HepG2 (cell line): ENCODE measurements at regions not wholly inside any gene's neighbourhood (a gene's known extent, or its start where the extent isn't known, plus 50 kb on each side); places are given as distances from the start of the nearest gene placed in this dataset.

ENCODE experiments used
- ARHGAP35 ChIP-seq: sonication (generic); formaldehyde crosslinking; IDR thresholded peaks from 2 replicates; pipeline ENCODE4 v1.9.0; 2022; ENCODE audit warnings: mild to moderate bottlenecking, inconsistent platforms, moderate library complexity, missing genetic modification reagents, borderline replicate concordance
- GATA4 ChIP-seq: sonication (generic); IDR thresholded peaks from 2 replicates; pipeline ENCODE4 v1.6.1; 2016; ENCODE audit warnings: antibody characterized with exemption, low read depth, borderline replicate concordance
- KLF15 ChIP-seq: sonication (generic); formaldehyde crosslinking; IDR thresholded peaks from 2 replicates; pipeline ENCODE4 v1.8.1; 2023; ENCODE audit warnings: borderline replicate concordance, mild to moderate bottlenecking, inconsistent platforms, missing genetic modification reagents, mixed read lengths
- NONO ChIP-seq, 2 experiments: fragments of 450-650 bp in 1 of 2; sonication (generic) in 1 of 2; formaldehyde crosslinking in 1 of 2; IDR thresholded peaks in 1 of 2; conservative IDR thresholded peaks in 1 of 2; 2 replicates each; pipeline versions ENCODE4 v1.6.1 to v1.8.0; 2017 to 2022; ENCODE audit warnings: mild to moderate bottlenecking in 1 of 2, missing genetic modification reagents in 1 of 2, moderate library complexity in 1 of 2
- ONECUT2 ChIP-seq: sonication (generic); formaldehyde crosslinking; IDR thresholded peaks from 2 replicates; pipeline ENCODE4 v1.4.0; 2020; ENCODE audit warnings: missing genetic modification reagents
- POGZ ChIP-seq: sonication (generic); formaldehyde crosslinking; IDR thresholded peaks from 2 replicates; pipeline ENCODE4 v1.4.0; 2020; ENCODE audit warnings: mild to moderate bottlenecking, missing genetic modification reagents
- RARG ChIP-seq: sonication (generic); formaldehyde crosslinking; IDR thresholded peaks from 2 replicates; pipeline ENCODE4 v1.4.0; 2020; ENCODE audit warnings: low read depth, mild to moderate bottlenecking, missing genetic modification reagents
- SMAD9 ChIP-seq: sonication (generic); formaldehyde crosslinking; IDR thresholded peaks from 2 replicates; pipeline ENCODE4 v1.5.1; 2020; ENCODE audit warnings: mild to moderate bottlenecking, missing genetic modification reagents
- SMARCC2 ChIP-seq: fragments of 450-650 bp; IDR thresholded peaks from 2 replicates; pipeline ENCODE4 v1.6.1; 2017; ENCODE audit warnings: antibody characterized with exemption, mild to moderate bottlenecking
- SMARCE1 ChIP-seq: fragments of 450-650 bp; IDR thresholded peaks from 2 replicates; pipeline ENCODE4 v1.6.1; 2017; ENCODE audit warnings: borderline replicate concordance
- STAT6 ChIP-seq: sonication (generic); formaldehyde crosslinking; IDR thresholded peaks from 2 replicates; pipeline ENCODE4 v1.4.0; 2020; ENCODE audit warnings: missing genetic modification reagents, mild to moderate bottlenecking, borderline replicate concordance
- TEF ChIP-seq: sonication (generic); formaldehyde crosslinking; IDR thresholded peaks from 2 replicates; pipeline ENCODE4 v1.5.0; 2020; ENCODE audit warnings: missing genetic modification reagents
- TFDP1 ChIP-seq: IDR thresholded peaks from 2 replicates; pipeline ENCODE4 v1.6.1; 2016; ENCODE audit warnings: missing compliant biosample characterization, missing genetic modification reagents, borderline replicate concordance
- ZBTB2 ChIP-seq: sonication (generic); formaldehyde crosslinking; IDR thresholded peaks from 2 replicates; pipeline ENCODE4 v1.8.0; 2022; ENCODE audit warnings: low read depth, missing genetic modification reagents
- ZBTB21 ChIP-seq: sonication (generic); formaldehyde crosslinking; IDR thresholded peaks from 2 replicates; pipeline ENCODE4 v1.4.0; 2020; ENCODE audit warnings: missing genetic modification reagents
- ZEB1 ChIP-seq: IDR thresholded peaks from 2 replicates; pipeline ENCODE4 v1.6.1; 2012; ENCODE audit warnings: mild to moderate bottlenecking, low read depth, inconsistent platforms; ENCODE audit not compliant: insufficient replicate concordance
- ZFP41 ChIP-seq: sonication (generic); formaldehyde crosslinking; IDR thresholded peaks from 2 replicates; pipeline ENCODE4 v1.4.0; 2020; ENCODE audit warnings: mild to moderate bottlenecking, missing genetic modification reagents, borderline replicate concordance
- ZNF20 ChIP-seq: sonication (generic); formaldehyde crosslinking; IDR thresholded peaks from 2 replicates; pipeline ENCODE4 v1.4.0; 2020; ENCODE audit warnings: mild to moderate bottlenecking, moderate library complexity, missing genetic modification reagents
- ZNF224 ChIP-seq: sonication (generic); formaldehyde crosslinking; IDR thresholded peaks from 2 replicates; pipeline ENCODE4 v1.5.0; 2020; ENCODE audit warnings: mild to moderate bottlenecking, missing genetic modification reagents
- ZNF451 ChIP-seq: sonication (generic); formaldehyde crosslinking; IDR thresholded peaks from 2 replicates; pipeline ENCODE4 v1.5.0; 2020; ENCODE audit warnings: mild to moderate bottlenecking, missing genetic modification reagents
- ZNF576 ChIP-seq: sonication (generic); formaldehyde crosslinking; IDR thresholded peaks from 2 replicates; pipeline ENCODE4 v1.4.0; 2020; ENCODE audit warnings: mild to moderate bottlenecking, missing genetic modification reagents
- ZNF790 ChIP-seq: sonication (generic); formaldehyde crosslinking; IDR thresholded peaks from 2 replicates; pipeline ENCODE4 v1.8.0; 2022; ENCODE audit warnings: missing genetic modification reagents, mild to moderate bottlenecking, borderline replicate concordance
- ZUFSP ChIP-seq: sonication (generic); formaldehyde crosslinking; IDR thresholded peaks from 2 replicates; pipeline ENCODE4 v1.9.0; 2021; ENCODE audit warnings: missing genetic modification reagents, mild to moderate bottlenecking, borderline replicate concordance

- no peak for TF ChIP-seq ZBTB21
- no peak for TF ChIP-seq RARG
- peak; percentile 40; the same call in 1 of the 2 replicates for TF ChIP-seq POGZ (CRISPR knock-in tag)
- no peak for TF ChIP-seq ZEB1
- TF ChIP-seq ZUFSP (CRISPR knock-in tag), result no peak
- no peak for TF ChIP-seq ZFP41 (CRISPR knock-in tag)
- no peak for TF ChIP-seq ZNF20 (CRISPR knock-in tag)
- no peak for TF ChIP-seq ZNF790
- peak; percentile 19; the same call in 1 of the 2 replicates for TF ChIP-seq GATA4
- no peak for TF ChIP-seq SMAD9 (CRISPR knock-in tag)
- no peak for TF ChIP-seq SMARCC2
- no peak for TF ChIP-seq ZNF576 (CRISPR knock-in tag)
- TF ChIP-seq STAT6 (CRISPR knock-in tag), result no peak; the same call in 1 of the 2 replicates
- TF ChIP-seq TFDP1 (CRISPR knock-in tag), result no peak
- TF ChIP-seq SMARCE1, result no peak
- no peak for TF ChIP-seq ZNF451 (CRISPR knock-in tag)
- no peak for TF ChIP-seq ARHGAP35 (CRISPR knock-in tag)
- TF ChIP-seq ONECUT2 (CRISPR knock-in tag), result 0 out of 2 replicates have a peak, but pooled peaks have one; percentile 30
- TF ChIP-seq KLF15 (CRISPR knock-in tag), result no peak
- TF ChIP-seq NONO (IDR thresholded peaks at IDR 0.05), result no peak
- no peak for TF ChIP-seq NONO (CRISPR knock-in tag; conservative IDR thresholded peaks at IDR 0.05)
- no peak for TF ChIP-seq ZBTB2 (CRISPR knock-in tag)
- no peak for TF ChIP-seq ZNF224
- no peak for TF ChIP-seq TEF (CRISPR knock-in tag)
Observed at GRCh38 chr5:96199713-96200183, 233.3 kb downstream of the PCSK1 start (continued).
